GM13976 (cell line): ENCODE measurements at regions not wholly inside any gene's neighbourhood (a gene's known extent, or its start where the extent isn't known, plus 50 kb on each side); places are given as distances from the start of the nearest gene placed in this dataset.

Source experiments
- DNase-seq: peaks from one replicate; pipeline ENCODE4 v3.0.0; 2012; ENCODE audit warnings: low spot score
- in situ Hi-C: fragments of 300-500 bp; cut with MboI; formaldehyde crosslinking; loops from one replicate; pipeline ENCODE4 v1.12.0; 2022; ENCODE audit warnings: low sequenced_read_pairs, mixed read lengths, inconsistent platforms; ENCODE audit not compliant: unreplicated experiment
- TF ChIP-seq, protein P1 (sequence below): IDR thresholded peaks from 2 replicates; pipeline ENCODE4 v1.5.1; 2012; ENCODE audit warnings: borderline replicate concordance, mild to moderate bottlenecking; ENCODE audit not compliant: insufficient read depth; ENCODE audit errors: extremely low read depth, missing control alignments, control extremely low read depth

DNA sequence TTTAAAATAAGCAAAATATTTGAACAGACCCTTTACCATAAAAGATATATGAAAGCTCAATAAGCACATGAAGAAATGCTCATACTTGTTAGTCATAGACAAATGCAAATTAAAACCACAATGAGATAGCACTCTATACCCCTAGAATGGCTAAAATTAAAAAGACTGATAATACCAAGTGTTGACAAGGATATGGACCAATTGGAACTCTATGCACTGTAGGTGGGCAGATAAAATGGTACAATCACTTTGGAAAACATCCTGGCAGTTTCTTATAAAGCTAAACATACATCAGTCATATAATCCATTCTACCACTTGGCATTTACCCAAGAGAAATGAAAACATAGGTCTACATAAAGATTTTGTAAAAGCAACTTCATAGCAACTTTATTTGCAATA is 293.0 kb upstream of the TLE3 start:
- in situ Hi-C loops = no loop called here
- TF ChIP-seq, protein P1, sequence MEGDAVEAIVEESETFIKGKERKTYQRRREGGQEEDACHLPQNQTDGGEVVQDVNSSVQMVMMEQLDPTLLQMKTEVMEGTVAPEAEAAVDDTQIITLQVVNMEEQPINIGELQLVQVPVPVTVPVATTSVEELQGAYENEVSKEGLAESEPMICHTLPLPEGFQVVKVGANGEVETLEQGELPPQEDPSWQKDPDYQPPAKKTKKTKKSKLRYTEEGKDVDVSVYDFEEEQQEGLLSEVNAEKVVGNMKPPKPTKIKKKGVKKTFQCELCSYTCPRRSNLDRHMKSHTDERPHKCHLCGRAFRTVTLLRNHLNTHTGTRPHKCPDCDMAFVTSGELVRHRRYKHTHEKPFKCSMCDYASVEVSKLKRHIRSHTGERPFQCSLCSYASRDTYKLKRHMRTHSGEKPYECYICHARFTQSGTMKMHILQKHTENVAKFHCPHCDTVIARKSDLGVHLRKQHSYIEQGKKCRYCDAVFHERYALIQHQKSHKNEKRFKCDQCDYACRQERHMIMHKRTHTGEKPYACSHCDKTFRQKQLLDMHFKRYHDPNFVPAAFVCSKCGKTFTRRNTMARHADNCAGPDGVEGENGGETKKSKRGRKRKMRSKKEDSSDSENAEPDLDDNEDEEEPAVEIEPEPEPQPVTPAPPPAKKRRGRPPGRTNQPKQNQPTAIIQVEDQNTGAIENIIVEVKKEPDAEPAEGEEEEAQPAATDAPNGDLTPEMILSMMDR = no peak
- no peak for DNase-seq

DNA sequence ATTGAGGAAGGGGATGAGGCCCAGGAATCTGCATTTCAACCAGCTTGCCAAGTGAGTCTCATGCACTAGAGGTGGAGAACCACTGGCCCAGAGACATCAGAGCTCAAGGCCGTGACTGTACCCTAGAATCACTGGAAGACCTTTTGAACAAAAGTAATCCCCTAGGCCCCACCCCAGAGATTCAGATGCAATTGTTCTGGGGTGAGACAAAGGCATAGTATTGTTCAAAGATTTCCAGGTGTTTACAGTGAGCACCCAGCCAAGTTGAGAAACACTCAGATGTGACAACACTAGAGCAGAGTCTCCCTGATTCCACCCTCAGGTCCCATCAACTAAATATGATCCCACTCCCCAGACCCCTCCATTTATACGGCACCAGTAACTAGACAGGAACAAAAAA is 290.3 kb upstream of the TLE3 start:
- DNase-seq = no peak
- TF ChIP-seq, protein P1 = no peak
- in situ Hi-C loops = no loop called here

DNA sequence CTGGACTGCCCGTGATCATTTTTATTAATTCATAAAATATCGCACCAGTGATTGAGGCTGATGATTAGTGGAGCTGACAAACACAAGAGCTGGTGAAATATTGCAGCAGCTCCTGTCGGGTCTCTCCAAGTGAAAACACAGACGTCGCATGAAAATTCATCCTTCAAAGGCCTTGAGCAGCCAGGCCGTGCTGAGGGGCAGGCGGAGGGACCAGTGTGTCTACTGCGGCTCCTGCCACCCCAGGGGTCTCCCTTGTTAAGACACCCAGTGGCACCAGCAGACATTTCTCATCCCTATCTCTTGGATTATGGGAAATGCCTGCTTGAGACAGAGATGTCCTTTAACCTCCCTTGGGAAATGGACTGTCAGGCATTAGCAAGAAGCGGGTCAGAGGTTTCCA is 289.4 kb upstream of the TLE3 start:
- in situ Hi-C loops = no loop called here
- DNase-seq = no peak
- TF ChIP-seq, protein P1 = no peak

DNA sequence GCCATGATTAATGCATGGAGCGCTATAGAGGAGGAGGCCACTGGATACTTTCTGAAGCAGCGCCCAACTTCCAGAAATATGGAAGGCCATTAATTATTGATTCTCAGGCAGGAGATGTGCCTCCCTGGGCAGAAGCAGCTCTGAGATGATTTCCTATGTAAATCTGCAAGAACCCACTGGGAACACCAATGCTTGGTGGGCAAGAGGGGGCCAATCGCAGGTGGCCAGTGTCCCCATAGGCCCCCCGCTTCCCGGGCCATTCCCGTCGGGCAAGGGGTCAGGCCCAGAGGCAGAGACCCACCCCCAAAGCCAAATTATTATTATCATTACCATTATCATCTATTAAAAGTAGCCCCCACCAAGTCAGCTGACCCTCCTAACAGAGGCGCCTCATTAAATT is 288.0 kb upstream of the TLE3 start:
- in situ Hi-C loops = no loop called here
- TF ChIP-seq, protein P1 = no peak
- DNase-seq = no peak

DNA sequence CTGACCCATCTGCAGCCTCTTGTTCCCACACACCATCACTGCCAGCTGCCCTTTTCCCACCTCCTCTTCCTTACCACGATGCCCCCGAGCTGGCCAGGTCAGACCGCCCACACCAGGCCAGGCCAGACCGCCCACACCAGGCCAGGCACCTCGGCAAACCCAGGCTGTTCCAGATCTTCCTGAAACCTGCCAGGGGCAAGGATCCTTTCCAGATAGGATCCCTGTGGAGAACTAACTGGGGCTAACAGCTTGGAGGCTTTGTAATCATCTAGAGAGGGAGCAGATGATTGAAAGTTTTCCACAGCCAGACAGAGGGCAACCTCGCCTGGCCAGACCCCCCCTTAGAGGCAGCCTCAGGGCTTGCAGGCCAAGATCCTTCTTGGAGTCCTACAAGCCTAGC is 287.3 kb upstream of the TLE3 start:
- in situ Hi-C loops = no loop called here
- no peak for DNase-seq
- TF ChIP-seq, protein P1 = no peak

DNA sequence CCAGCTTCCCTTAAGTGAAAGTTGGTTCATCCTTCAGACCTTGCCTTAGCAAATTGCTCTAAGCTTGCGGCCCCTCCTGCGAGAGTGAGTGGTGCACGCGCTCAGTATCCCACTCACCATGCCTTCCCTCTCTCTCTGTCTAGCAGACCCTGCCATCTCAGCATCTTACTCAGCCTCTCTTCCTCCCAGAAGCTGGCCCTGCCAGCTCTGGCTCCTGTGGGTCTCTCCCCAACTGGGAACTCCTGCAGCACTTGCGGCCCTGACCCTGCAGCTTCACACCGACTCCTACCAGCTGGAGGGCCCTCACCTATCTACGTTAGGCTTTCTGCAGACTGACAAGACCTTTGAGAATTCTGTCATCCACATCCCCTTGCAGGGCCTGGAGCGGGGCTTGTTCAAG is 286.1 kb upstream of the TLE3 start:
- TF ChIP-seq, protein P1 = no peak
- in situ Hi-C loops = no loop called here
- DNase-seq = no peak
